ENCODE measurements at regions not wholly inside any gene's neighbourhood (a gene's known extent, or its start where the extent isn't known, plus 50 kb on each side); places are given as distances from the start of the nearest gene placed in this dataset.

- no peak overlapping the region for H3K27ac ChIP-seq (ENCODE audit: low read depth, low read length)
- Mint-ChIP-seq H3K4me1 (ENCODE audit: low read depth, unreplicated experiment) (no peaks in the 10 kb centered on the region), H3K9me3 (ENCODE audit: unreplicated experiment) (no peaks in the 10 kb centered on the region), H3K27ac (ENCODE audit: unreplicated experiment) (no peak overlapping the region), H3K4me3 (ENCODE audit: unreplicated experiment) (no peak overlapping the region), H3K27me3 (ENCODE audit: low read depth, unreplicated experiment) (peaks cover 19% of the 10 kb centered on the region), H3K36me3 (ENCODE audit: low read depth, unreplicated experiment) (no peaks in the 10 kb centered on the region)
- TF ChIP-seq EZH2 (IDR thresholded peaks at IDR 0.05; ENCODE audit: insufficient read depth, low read length): no peak
- TF ChIP-seq CTCF (IDR thresholded peaks at IDR 0.05; ENCODE audit: insufficient read depth, low read depth, low read length): no peak
- no peaks in the 10 kb centered on the region for H3K79me2 ChIP-seq (ENCODE audit: insufficient read depth, low read length)
- DNase-seq (ENCODE audit: low read depth) (no peak), FAIRE-seq (no peak)
- no peak overlapping the region for H3K4me3 ChIP-seq (ENCODE audit: insufficient read depth, low read depth, low read length)
- no peak overlapping the region for H3K9ac ChIP-seq (ENCODE audit: low read length)
- no peaks in the 10 kb centered on the region for H3K36me3 ChIP-seq (ENCODE audit: insufficient read depth, low read length)
- no peaks in the 10 kb centered on the region for H4K20me1 ChIP-seq (ENCODE audit: insufficient read depth, low read length)
- H2AFZ ChIP-seq (ENCODE audit: low read depth, low read length): no peak overlapping the region
- no peak overlapping the region for H3K4me2 ChIP-seq (ENCODE audit: low read length)
- H3K4me1 ChIP-seq (ENCODE audit: insufficient read depth, low read length): no peaks in the 10 kb centered on the region
- H3K9me3 ChIP-seq (ENCODE audit: insufficient read depth, low read depth, low read length): no peaks in the 10 kb centered on the region
- H3K27me3 ChIP-seq (ENCODE audit: insufficient read depth, low read length): peaks cover 8% of the 10 kb centered on the region
These were observed 268.5 kb downstream of the SHQ1 start for GRCh38 chr3:72579581-72580245.

GRCh38 chr3:72579191-72579580 is 269.1 kb downstream of the SHQ1 start:
- no peak overlapping the region for H3K4me3 ChIP-seq (ENCODE audit: insufficient read depth, low read depth, low read length)
- no peak overlapping the region for H2AFZ ChIP-seq (ENCODE audit: low read depth, low read length)
- H3K4me2 ChIP-seq (ENCODE audit: low read length): no peak overlapping the region
- no peak for TF ChIP-seq EZH2 (IDR thresholded peaks at IDR 0.05; ENCODE audit: insufficient read depth, low read length)
- TF ChIP-seq CTCF (IDR thresholded peaks at IDR 0.05; ENCODE audit: insufficient read depth, low read depth, low read length): no peak
- H3K4me3 Mint-ChIP-seq (ENCODE audit: unreplicated experiment): no peak overlapping the region
- H3K9ac ChIP-seq (ENCODE audit: low read length): no peak overlapping the region
- H3K9me3 Mint-ChIP-seq (ENCODE audit: unreplicated experiment): no peaks in the 10 kb centered on the region
- H3K79me2 ChIP-seq (ENCODE audit: insufficient read depth, low read length): no peaks in the 10 kb centered on the region
- H3K27ac ChIP-seq (ENCODE audit: low read depth, low read length): no peak overlapping the region
- H3K4me1 ChIP-seq (ENCODE audit: insufficient read depth, low read length): no peaks in the 10 kb centered on the region
- no peaks in the 10 kb centered on the region for H3K36me3 ChIP-seq (ENCODE audit: insufficient read depth, low read length)
- H3K27me3 Mint-ChIP-seq (ENCODE audit: low read depth, unreplicated experiment): peaks cover 19% of the 10 kb centered on the region
- DNase-seq (ENCODE audit: low read depth): no peak
- no peak for FAIRE-seq
- H3K27ac Mint-ChIP-seq (ENCODE audit: unreplicated experiment): no peak overlapping the region
- H3K36me3 Mint-ChIP-seq (ENCODE audit: low read depth, unreplicated experiment): no peaks in the 10 kb centered on the region
- H3K4me1 Mint-ChIP-seq (ENCODE audit: low read depth, unreplicated experiment): no peaks in the 10 kb centered on the region
- no peaks in the 10 kb centered on the region for H3K9me3 ChIP-seq (ENCODE audit: insufficient read depth, low read depth, low read length)
- peaks cover 8% of the 10 kb centered on the region for H3K27me3 ChIP-seq (ENCODE audit: insufficient read depth, low read length)
- H4K20me1 ChIP-seq (ENCODE audit: insufficient read depth, low read length): no peaks in the 10 kb centered on the region

GRCh38 chr3:72577190-72577589 is 271.1 kb downstream of the SHQ1 start:
- DNase-seq (ENCODE audit: low read depth) (no peak), FAIRE-seq (no peak)
- Histone ChIP-seq H4K20me1 (ENCODE audit: insufficient read depth, low read length) (no peaks in the 10 kb centered on the region), H3K9me3 (ENCODE audit: insufficient read depth, low read depth, low read length) (no peaks in the 10 kb centered on the region), H3K9ac (ENCODE audit: low read length) (no peak overlapping the region), H3K4me1 (ENCODE audit: insufficient read depth, low read length) (no peaks in the 10 kb centered on the region), H2AFZ (ENCODE audit: low read depth, low read length) (no peak overlapping the region), H3K36me3 (ENCODE audit: insufficient read depth, low read length) (no peaks in the 10 kb centered on the region), H3K79me2 (ENCODE audit: insufficient read depth, low read length) (no peaks in the 10 kb centered on the region), H3K4me3 (ENCODE audit: insufficient read depth, low read depth, low read length) (no peak overlapping the region), H3K27me3 (ENCODE audit: insufficient read depth, low read length) (peaks cover 8% of the 10 kb centered on the region), H3K4me2 (ENCODE audit: low read length) (no peak overlapping the region), H3K27ac (ENCODE audit: low read depth, low read length) (no peak overlapping the region)
- Mint-ChIP-seq H3K27ac (ENCODE audit: unreplicated experiment) (no peak overlapping the region), H3K4me3 (ENCODE audit: unreplicated experiment) (no peak overlapping the region), H3K9me3 (ENCODE audit: unreplicated experiment) (no peaks in the 10 kb centered on the region), H3K27me3 (ENCODE audit: low read depth, unreplicated experiment) (peaks cover 19% of the 10 kb centered on the region), H3K36me3 (ENCODE audit: low read depth, unreplicated experiment) (no peaks in the 10 kb centered on the region), H3K4me1 (ENCODE audit: low read depth, unreplicated experiment) (no peaks in the 10 kb centered on the region)
- TF ChIP-seq EZH2 (IDR thresholded peaks at IDR 0.05; ENCODE audit: insufficient read depth, low read length): no peak
- no peak for TF ChIP-seq CTCF (IDR thresholded peaks at IDR 0.05; ENCODE audit: insufficient read depth, low read depth, low read length)

Data from astrocyte (in vitro differentiated cells and primary cell).